ENCODE measurements at regions not wholly inside any gene's neighbourhood (a gene's known extent, or its start where the extent isn't known, plus 50 kb on each side); places are given as distances from the start of the nearest gene placed in this dataset.

DNA sequence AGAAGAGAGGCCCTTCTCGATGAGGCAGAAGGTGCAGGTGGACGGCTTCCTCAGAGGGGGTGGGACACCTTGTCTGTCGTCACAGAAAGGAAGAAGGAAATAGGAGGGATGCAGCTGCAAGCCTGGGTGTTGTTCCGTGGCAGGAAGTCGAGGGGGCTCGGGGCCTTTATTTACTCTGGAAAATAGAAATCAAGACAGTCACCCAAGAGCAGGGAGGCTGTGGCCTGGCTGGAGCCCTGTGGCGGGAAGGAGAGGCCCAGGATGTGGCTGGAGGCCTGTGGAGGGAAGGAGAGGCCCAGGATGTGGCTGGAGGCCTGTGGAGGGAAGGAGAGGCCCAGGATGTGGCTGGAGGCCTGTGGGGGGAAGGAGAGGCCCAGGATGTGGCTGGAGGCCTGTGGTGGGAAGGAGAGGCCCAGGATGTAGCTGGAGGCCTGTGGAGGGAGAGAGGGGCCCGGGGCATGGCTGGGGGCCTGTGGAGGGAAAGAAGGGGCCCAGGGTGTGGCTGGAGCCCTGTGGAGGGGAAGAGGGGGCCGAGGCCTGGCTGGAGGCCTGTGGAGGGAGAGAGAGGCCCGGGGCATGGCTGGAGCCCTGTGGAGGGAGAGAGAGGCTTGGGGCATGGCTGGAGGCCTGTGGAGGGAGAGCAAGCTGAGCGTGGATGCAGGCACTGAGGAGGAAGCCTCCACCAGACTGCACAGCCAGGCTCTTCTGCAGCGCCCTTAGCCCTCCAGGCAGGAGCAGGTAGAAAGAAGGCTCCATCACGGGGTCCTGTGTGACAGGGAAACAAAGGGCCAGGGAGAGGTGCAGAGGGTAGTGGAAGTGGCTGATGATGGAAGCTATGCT, 97.3 kb upstream of the SFMBT2 start:
- H3K27ac Mint-ChIP-seq: peak overlapping the region in 5 of 6 donors; percentile 44 to 98 (median 86)
- H3K4me1 Mint-ChIP-seq: peaks cover 26 to 34% (median 32%) of the 10 kb centered on the region in 3 donors
- peak overlapping the region; percentile 49 to 88 (median 73) for H3K4me3 Mint-ChIP-seq
- peak; percentile 52 to 53 for ATAC-seq (ENCODE audit: low read depth in 2 of 2)
- H3K9me3 Mint-ChIP-seq: peaks cover 16 to 31% (median 20%) of the 10 kb centered on the region in 7 donors
- H3K27me3 Mint-ChIP-seq: peaks cover 0 to 8% (median 0%) of the 10 kb centered on the region in 3 donors
- DNase-seq: peak; percentile 18
- H3K36me3 Mint-ChIP-seq: peaks cover 0 to 26% of the 10 kb centered on the region in 2 donors

DNA sequence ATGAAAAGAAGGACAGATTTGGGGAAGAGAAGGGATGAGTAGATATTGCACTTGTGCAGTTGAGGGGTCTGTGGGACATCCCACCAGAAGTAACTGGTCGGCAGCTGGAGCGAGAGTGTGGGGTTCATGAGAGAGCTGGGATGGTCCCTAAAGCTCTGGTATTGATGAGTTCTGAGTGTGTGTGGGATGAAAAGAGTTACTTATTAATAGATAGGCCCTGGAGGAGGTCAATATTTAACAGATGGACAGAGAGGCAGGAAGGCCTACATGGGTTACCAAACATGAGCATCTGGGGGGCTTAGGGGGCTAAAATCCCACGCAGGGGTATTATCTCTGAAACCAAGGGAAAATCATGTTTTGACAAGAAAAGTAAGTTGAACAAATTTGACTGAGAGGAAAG, 95.7 kb upstream of the SFMBT2 start:
- Mint-ChIP-seq H3K4me1 (peaks cover 30 to 33% (median 31%) of the 10 kb centered on the region in 3 donors), H3K27ac (peak overlapping the region in 4 of 6 donors; percentile 5 to 90 (median 55)), H3K4me3 (peak overlapping the region in 2 of 8 donors; percentile 27 to 88), H3K9me3 (peaks cover 16 to 28% (median 23%) of the 10 kb centered on the region in 7 donors), H3K36me3 (peaks cover 0 to 26% of the 10 kb centered on the region in 2 donors), H3K27me3 (peaks cover 0 to 8% (median 0%) of the 10 kb centered on the region in 3 donors)
- DNase-seq (no peak), ATAC-seq (ENCODE audit: low read depth in 2 of 2) (no peak)

DNA sequence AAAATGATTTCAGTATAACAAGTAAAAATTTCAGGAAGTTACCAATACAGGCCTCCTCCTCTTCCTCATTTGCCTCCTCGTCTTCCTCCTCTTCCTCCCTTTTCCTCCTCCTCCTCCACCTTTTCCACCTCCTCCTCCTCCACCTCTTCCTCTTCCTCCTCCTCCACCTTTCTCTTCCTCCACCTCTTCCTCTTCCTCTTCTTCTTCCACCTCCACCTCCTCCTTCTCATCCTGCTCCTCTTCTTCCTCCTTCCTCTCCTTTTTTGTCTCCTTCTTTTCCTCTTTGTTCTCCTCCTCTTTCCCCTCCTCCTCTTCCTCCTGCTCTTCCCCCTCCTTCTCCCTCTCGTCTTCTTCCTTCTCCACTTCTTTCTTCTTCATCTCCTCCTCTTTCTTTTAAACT, 94.4 kb upstream of the SFMBT2 start:
- Mint-ChIP-seq H3K36me3 (peaks cover 0 to 17% of the 10 kb centered on the region in 2 donors), H3K4me1 (peaks cover 34 to 38% (median 36%) of the 10 kb centered on the region in 3 donors), H3K4me3 (no peak overlapping the region), H3K9me3 (peaks cover 9 to 15% (median 12%) of the 10 kb centered on the region in 7 donors), H3K27ac (peak overlapping the region in 2 of 6 donors; percentile 2 to 39), H3K27me3 (peaks cover 0 to 8% (median 0%) of the 10 kb centered on the region in 3 donors)
- no peak for ATAC-seq (ENCODE audit: low read depth in 2 of 2)
- DNase-seq: no peak

DNA sequence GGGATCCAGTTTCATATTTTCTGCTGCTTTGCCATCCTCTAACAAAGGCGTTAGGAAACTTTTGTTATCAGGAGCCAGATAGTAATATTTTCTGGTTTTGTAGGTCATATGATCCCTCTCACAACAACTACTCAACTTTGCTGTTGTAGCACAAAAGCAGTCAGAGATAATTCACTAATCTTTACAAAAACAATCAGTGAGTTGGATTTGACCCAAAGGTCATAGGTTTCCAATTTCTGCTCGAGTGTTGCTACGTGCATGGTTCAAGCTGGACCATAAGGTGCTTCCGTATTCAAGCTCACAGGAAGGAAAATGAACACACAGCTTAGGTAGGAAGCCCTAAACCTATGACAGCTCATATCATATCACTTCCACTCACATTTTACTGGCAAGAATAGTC, 92.4 kb upstream of the SFMBT2 start:
- no peak for DNase-seq
- Mint-ChIP-seq H3K27me3 (peaks cover 0 to 8% (median 0%) of the 10 kb centered on the region in 3 donors), H3K36me3 (peaks cover 0 to 8% of the 10 kb centered on the region in 2 donors), H3K4me1 (peaks cover 26 to 30% (median 27%) of the 10 kb centered on the region in 3 donors), H3K4me3 (no peak overlapping the region), H3K9me3 (peaks cover 0 to 4% (median 0%) of the 10 kb centered on the region in 7 donors), H3K27ac (no peak overlapping the region)
- ATAC-seq (ENCODE audit: low read depth in 2 of 2): no peak

DNA sequence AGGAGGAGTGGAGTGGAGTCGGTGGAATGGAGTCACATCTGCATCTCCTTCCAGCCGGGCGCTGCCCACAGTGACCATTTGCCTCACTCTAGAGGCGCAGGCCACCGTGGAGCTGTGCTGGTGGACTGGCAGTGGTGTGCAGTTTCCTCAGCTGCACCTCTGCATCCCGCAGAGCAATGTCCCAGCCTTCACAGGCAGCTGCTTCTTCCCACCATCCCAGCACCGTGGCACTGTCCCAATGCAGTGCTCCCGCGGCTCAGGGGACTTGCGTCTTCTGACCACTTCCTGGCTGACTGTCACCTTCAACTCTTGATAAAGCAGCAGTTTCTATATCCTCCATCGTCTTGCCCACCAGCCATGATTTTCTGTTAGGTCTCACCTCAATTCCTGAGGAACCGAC, 90.3 kb upstream of the SFMBT2 start:
- Mint-ChIP-seq H3K27ac (peak overlapping the region in 1 of 6 donors; percentile 69), H3K4me1 (peaks cover 11 to 25% (median 18%) of the 10 kb centered on the region in 3 donors), H3K27me3 (peaks cover 0 to 6% (median 0%) of the 10 kb centered on the region in 3 donors), H3K9me3 (peaks cover 0 to 4% (median 0%) of the 10 kb centered on the region in 7 donors), H3K36me3 (peaks cover 0 to 2% of the 10 kb centered on the region in 2 donors), H3K4me3 (no peak overlapping the region)
- no peak for ATAC-seq (ENCODE audit: low read depth in 2 of 2)
- DNase-seq: no peak

DNA sequence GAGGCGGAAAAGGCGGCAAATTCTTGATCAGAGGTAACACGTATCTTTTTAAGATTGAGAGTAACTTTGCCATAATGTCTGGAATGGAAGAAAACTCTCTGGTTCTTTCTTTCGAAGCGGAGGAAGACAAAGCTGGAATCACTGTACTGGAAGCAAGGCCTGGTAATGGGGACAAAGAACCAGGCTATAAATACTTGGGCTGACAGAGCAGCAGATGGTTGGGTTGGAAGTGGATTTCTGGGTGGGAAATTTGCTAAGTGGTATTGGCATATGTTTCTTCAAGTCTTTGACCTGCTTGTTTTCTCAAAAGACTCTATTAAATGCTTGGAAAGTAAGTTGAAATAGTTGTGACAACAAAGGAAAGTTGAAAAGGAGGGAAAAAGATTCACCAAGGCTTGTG, 87.3 kb upstream of the SFMBT2 start:
- Mint-ChIP-seq H3K36me3 (no peaks in the 10 kb centered on the region), H3K4me1 (peaks cover 29 to 40% (median 29%) of the 10 kb centered on the region in 3 donors), H3K4me3 (no peak overlapping the region), H3K9me3 (peaks cover 0 to 2% (median 0%) of the 10 kb centered on the region in 7 donors), H3K27me3 (no peaks in the 10 kb centered on the region), H3K27ac (peak overlapping the region in 1 of 6 donors; percentile 53)
- ATAC-seq (ENCODE audit: low read depth in 2 of 2) (no peak), DNase-seq (no peak)

DNA sequence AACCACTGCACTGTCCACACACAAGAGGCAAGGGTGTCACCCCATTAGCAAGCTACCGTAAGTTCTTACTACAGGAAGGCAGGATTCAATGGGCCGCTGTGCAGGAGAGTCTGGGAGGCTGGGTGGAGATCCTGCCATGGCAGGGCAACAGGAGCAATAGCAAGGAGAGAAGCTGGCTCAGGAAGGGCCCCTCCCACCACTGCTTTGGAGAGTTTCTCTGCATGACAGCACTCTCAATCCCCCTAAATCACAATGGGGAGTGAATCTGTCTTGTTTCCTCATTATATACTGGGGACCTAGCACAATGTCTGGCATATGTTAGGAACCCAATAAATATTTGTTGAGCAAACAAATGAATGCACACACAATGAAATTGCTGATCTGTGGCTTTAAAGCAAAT, 83.2 kb upstream of the SFMBT2 start:
- DNase-seq (no peak), ATAC-seq (ENCODE audit: low read depth in 2 of 2) (no peak)
- no peaks in the 10 kb centered on the region for H3K36me3 Mint-ChIP-seq
- peak overlapping the region in 1 of 8 donors; percentile 6 for H3K4me3 Mint-ChIP-seq
- H3K27me3 Mint-ChIP-seq: no peaks in the 10 kb centered on the region
- peaks cover 50 to 67% (median 50%) of the 10 kb centered on the region in 3 donors for H3K4me1 Mint-ChIP-seq
- peaks cover 0 to 9% (median 0%) of the 10 kb centered on the region in 7 donors for H3K9me3 Mint-ChIP-seq
- H3K27ac Mint-ChIP-seq: no peak overlapping the region

DNA sequence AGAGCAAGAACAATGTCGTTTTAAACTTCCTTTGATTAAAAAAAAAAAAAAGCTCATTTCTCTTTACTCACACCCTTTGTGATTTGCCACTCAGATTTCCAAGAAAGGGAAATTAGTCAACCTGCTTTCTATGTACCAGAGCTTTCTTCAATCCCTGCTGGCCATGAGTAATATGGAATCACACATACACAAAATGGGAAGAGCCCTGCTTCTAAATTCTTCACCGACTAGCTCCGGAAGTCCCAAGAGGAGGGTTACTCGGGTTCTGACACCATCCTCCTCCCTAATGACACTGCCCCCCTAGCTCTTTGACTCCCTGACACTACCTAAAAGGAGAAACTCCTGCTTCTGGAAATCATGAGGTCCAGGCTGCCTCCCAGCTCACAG, 81.8 kb upstream of the SFMBT2 start:
- peaks cover 0 to 9% (median 0%) of the 10 kb centered on the region in 7 donors for H3K9me3 Mint-ChIP-seq
- H3K27ac Mint-ChIP-seq: peak overlapping the region in 3 of 6 donors; percentile 34 to 97 (median 73)
- H3K27me3 Mint-ChIP-seq: no peaks in the 10 kb centered on the region
- H3K36me3 Mint-ChIP-seq: no peaks in the 10 kb centered on the region
- ATAC-seq (ENCODE audit: low read depth in 2 of 2): no peak
- H3K4me3 Mint-ChIP-seq: peak overlapping the region in 6 of 8 donors; percentile 12 to 85 (median 64)
- no peak for DNase-seq
- H3K4me1 Mint-ChIP-seq: peaks cover 50 to 74% (median 52%) of the 10 kb centered on the region in 3 donors

DNA sequence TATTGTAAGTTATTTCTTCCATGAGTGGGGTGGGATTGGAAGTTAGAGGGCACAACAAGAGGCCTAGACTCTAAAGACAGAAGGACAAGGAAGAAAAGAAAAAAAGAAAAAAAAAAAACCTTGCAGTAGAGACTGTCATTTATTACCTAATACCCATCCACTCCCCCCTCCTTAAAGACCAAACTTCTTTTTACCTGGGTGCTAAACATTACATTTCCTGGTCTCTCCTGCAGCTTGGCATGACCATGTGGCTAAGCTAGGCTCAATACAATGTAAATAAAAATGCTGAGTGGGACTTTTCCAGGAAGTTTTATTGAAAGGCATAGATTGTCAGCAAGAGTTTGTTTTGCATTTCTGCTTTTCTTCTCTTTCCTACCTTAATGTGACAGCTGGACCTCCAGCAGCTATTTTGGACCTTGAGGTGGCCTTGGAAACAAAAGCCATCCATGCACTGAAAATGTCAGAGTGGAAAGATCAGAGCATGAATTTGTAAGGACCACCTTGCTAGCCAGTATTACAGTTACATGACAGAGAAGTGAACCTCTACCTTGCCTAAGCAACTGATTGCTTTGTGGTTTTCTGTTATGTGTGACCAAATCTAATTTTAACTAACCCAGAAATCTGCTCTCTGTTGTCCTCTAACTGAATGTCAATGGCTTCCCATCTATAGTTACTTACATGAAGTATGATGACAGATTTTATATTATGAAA, 81.3 kb upstream of the SFMBT2 start:
- no peaks in the 10 kb centered on the region for H3K27me3 Mint-ChIP-seq
- no peaks in the 10 kb centered on the region for H3K36me3 Mint-ChIP-seq
- ATAC-seq (ENCODE audit: low read depth in 2 of 2) (peak; percentile 37 to 43), DNase-seq (no peak)
- peak overlapping the region in 1 of 6 donors; percentile 34 for H3K27ac Mint-ChIP-seq
- peaks cover 46 to 69% (median 52%) of the 10 kb centered on the region in 3 donors for H3K4me1 Mint-ChIP-seq
- peak overlapping the region in 6 of 8 donors; percentile 12 to 85 (median 58) for H3K4me3 Mint-ChIP-seq
- peaks cover 0 to 9% (median 0%) of the 10 kb centered on the region in 7 donors for H3K9me3 Mint-ChIP-seq

DNA sequence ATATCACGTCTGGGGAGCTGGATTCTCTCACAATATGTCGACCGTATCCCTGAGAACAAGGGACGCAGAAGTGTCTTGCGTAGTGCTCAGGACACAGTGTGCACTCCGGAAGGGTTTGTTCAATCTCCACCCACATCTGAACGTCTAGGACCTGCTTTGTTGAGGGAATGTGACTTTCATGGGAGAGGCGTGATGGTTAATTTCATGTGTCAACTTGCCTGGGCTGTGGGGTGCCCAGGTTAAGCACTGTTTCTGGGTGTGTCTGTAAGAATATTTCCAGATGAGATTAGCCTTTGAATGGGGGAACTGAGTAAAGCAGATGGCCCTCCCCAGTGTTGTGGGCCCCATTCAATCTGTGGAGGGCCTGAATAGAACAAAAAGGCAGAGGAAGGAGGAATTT, 80.4 kb upstream of the SFMBT2 start:
- Mint-ChIP-seq H3K4me3 (peak overlapping the region in 2 of 8 donors; percentile 34 to 52), H3K4me1 (peaks cover 46 to 70% (median 52%) of the 10 kb centered on the region in 3 donors), H3K27ac (peak overlapping the region in 1 of 6 donors; percentile 79), H3K27me3 (no peaks in the 10 kb centered on the region), H3K36me3 (no peaks in the 10 kb centered on the region), H3K9me3 (peaks cover 0 to 9% (median 0%) of the 10 kb centered on the region in 7 donors)
- no peak for DNase-seq
- no peak for ATAC-seq (ENCODE audit: low read depth in 2 of 2)

DNA sequence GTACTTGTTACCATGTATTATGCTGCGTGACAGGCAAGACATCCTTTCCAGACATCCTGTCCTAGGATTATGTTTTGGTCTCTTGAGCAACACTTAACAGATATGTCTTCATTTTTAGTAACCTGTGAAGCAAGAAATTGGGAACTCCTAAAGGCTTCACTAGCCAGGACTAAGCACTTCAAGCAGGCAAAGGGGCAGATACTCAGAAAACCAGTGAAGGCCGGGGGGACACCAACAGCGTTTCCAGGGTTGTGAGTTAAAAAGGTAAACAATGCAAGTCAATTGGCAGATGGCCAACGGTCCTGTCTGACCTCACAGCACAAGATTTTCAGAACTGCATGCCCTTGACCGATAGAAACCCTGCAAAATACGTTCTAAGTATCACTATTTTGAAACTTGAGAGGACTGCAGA, 77.6 kb upstream of the SFMBT2 start:
- Mint-ChIP-seq H3K27ac (no peak overlapping the region), H3K27me3 (no peaks in the 10 kb centered on the region), H3K4me3 (no peak overlapping the region), H3K4me1 (peaks cover 53 to 77% (median 59%) of the 10 kb centered on the region in 3 donors), H3K9me3 (peaks cover 0 to 9% (median 0%) of the 10 kb centered on the region in 7 donors), H3K36me3 (no peaks in the 10 kb centered on the region)
- ATAC-seq (ENCODE audit: low read depth in 2 of 2) (no peak), DNase-seq (no peak)

DNA sequence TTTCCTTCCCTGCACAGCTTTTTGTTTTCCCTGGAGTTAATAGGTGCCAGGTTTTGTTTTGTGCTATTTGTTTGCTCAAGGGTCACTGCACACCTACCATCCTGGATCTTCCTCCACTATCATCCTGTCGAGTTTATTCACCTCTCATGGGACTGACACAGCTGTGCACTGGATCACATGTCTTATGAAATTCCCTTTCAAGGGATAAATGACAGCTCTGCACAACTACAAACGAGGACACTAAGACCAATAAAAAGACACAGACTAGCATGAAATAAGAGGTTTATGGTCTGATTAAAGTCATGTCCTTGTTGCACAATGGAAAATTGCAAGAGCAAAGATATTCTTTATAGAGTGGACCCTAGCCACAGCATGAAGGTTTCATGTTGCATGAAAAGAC, 76.7 kb upstream of the SFMBT2 start:
- Mint-ChIP-seq H3K27ac (no peak overlapping the region), H3K36me3 (no peaks in the 10 kb centered on the region), H3K4me3 (peak overlapping the region in 1 of 8 donors; percentile 44), H3K9me3 (peaks cover 0 to 9% (median 0%) of the 10 kb centered on the region in 7 donors), H3K27me3 (no peaks in the 10 kb centered on the region), H3K4me1 (peaks cover 49 to 77% (median 59%) of the 10 kb centered on the region in 3 donors)
- DNase-seq (no peak), ATAC-seq (ENCODE audit: low read depth in 2 of 2) (no peak)

DNA sequence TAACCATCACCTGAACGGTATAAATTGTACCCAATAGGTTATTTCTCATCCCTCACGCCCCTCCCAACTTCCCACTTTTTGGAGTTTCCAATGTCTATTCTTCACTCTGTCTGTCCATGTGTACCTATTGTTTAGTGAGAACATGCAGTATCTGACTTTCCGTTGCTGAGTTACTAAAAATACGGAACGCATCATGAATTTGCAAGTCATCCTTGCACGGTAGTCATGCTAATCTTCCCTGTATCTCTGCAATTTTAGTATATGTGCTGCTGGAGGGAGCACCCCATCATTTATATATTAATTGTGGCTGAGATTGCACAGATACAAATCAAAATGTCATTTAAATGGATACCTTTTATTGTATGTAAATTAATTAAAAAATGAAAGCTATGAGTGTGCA, 75.7 kb upstream of the SFMBT2 start:
- peak overlapping the region in 1 of 8 donors; percentile 14 for H3K4me3 Mint-ChIP-seq
- DNase-seq (no peak), ATAC-seq (ENCODE audit: low read depth in 2 of 2) (no peak)
- no peaks in the 10 kb centered on the region for H3K27me3 Mint-ChIP-seq
- H3K36me3 Mint-ChIP-seq: no peaks in the 10 kb centered on the region
- peaks cover 45 to 73% (median 59%) of the 10 kb centered on the region in 3 donors for H3K4me1 Mint-ChIP-seq
- no peak overlapping the region for H3K27ac Mint-ChIP-seq
- peaks cover 0 to 7% (median 0%) of the 10 kb centered on the region in 7 donors for H3K9me3 Mint-ChIP-seq
